ENCODE measurements at regions not wholly inside any gene's neighbourhood (a gene's known extent, or its start where the extent isn't known, plus 50 kb on each side); places are given as distances from the start of the nearest gene placed in this dataset.

- no peak for TF ChIP-seq EGR1 (IDR thresholded peaks at IDR 0.05)
- no peak for TF ChIP-seq USF1 (IDR thresholded peaks at IDR 0.05)
- TF ChIP-seq CREB1 (IDR thresholded peaks at IDR 0.05; ENCODE audit: low read depth): no peak
- no peak for TF ChIP-seq TCF12 (IDR thresholded peaks at IDR 0.05; ENCODE audit: low read depth)
- no peak for TF ChIP-seq FOXM1 (IDR thresholded peaks at IDR 0.05; ENCODE audit: borderline replicate concordance, low read depth)
- TF ChIP-seq REST (IDR thresholded peaks at IDR 0.05; ENCODE audit: low read depth): no peak
- TF ChIP-seq ZBTB7A (IDR thresholded peaks at IDR 0.05; ENCODE audit: low read depth): no peak
- no peak for TF ChIP-seq RAD21 (IDR thresholded peaks at IDR 0.05; ENCODE audit: low read depth)
- no peak for TF ChIP-seq NFIC (IDR thresholded peaks at IDR 0.05)
- no peak for TF ChIP-seq EP300 (IDR thresholded peaks at IDR 0.05; ENCODE audit: borderline replicate concordance)
- no peak for TF ChIP-seq CEBPB (IDR thresholded peaks at IDR 0.05)
- TF ChIP-seq MAX (IDR thresholded peaks at IDR 0.05): no peak
- no peak for TF ChIP-seq TAF1 (IDR thresholded peaks at IDR 0.05; ENCODE audit: low read depth)
- TF ChIP-seq TEAD4 (IDR thresholded peaks at IDR 0.05): no peak
- TF ChIP-seq YY1 (IDR thresholded peaks at IDR 0.05; ENCODE audit: low read depth): no peak
Observed at GRCh38 chr18:67001052-67001451, 397.2 kb upstream of the CDH19 start.

- TF ChIP-seq TCF12 (IDR thresholded peaks at IDR 0.05; ENCODE audit: low read depth) (no peak), CEBPB (IDR thresholded peaks at IDR 0.05) (no peak), REST (IDR thresholded peaks at IDR 0.05; ENCODE audit: low read depth) (no peak), NFIC (IDR thresholded peaks at IDR 0.05) (no peak), YY1 (IDR thresholded peaks at IDR 0.05; ENCODE audit: low read depth) (no peak), RAD21 (IDR thresholded peaks at IDR 0.05; ENCODE audit: low read depth) (no peak), EGR1 (IDR thresholded peaks at IDR 0.05) (no peak), ZBTB7A (IDR thresholded peaks at IDR 0.05; ENCODE audit: low read depth) (no peak), EP300 (IDR thresholded peaks at IDR 0.05; ENCODE audit: borderline replicate concordance) (no peak), USF1 (IDR thresholded peaks at IDR 0.05) (no peak), MAX (IDR thresholded peaks at IDR 0.05) (no peak), TAF1 (IDR thresholded peaks at IDR 0.05; ENCODE audit: low read depth) (no peak), TEAD4 (IDR thresholded peaks at IDR 0.05) (no peak)
Observed at GRCh38 chr18:66999003-66999402, 395.1 kb upstream of the CDH19 start.

GRCh38 chr18:66995270-66995669 lies 391.4 kb upstream of the CDH19 start:
- TF ChIP-seq FOXM1 (IDR thresholded peaks at IDR 0.05; ENCODE audit: borderline replicate concordance, low read depth): no peak
- no peak for TF ChIP-seq EGR1 (IDR thresholded peaks at IDR 0.05)
- no peak for TF ChIP-seq RAD21 (IDR thresholded peaks at IDR 0.05; ENCODE audit: low read depth)
- TF ChIP-seq CREB1 (IDR thresholded peaks at IDR 0.05; ENCODE audit: low read depth): no peak
- no peak for TF ChIP-seq USF1 (IDR thresholded peaks at IDR 0.05)
- no peak for TF ChIP-seq CEBPB (IDR thresholded peaks at IDR 0.05)
- no peak for TF ChIP-seq TAF1 (IDR thresholded peaks at IDR 0.05; ENCODE audit: low read depth)
- no peak for TF ChIP-seq REST (IDR thresholded peaks at IDR 0.05; ENCODE audit: low read depth)
- no peak for TF ChIP-seq TCF12 (IDR thresholded peaks at IDR 0.05; ENCODE audit: low read depth)
- no peak for TF ChIP-seq MAX (IDR thresholded peaks at IDR 0.05)
- no peak for TF ChIP-seq TEAD4 (IDR thresholded peaks at IDR 0.05)
- TF ChIP-seq NFIC (IDR thresholded peaks at IDR 0.05): no peak
- TF ChIP-seq ZBTB7A (IDR thresholded peaks at IDR 0.05; ENCODE audit: low read depth): no peak

GRCh38 chr18:66994790-66995189 lies 390.9 kb upstream of the CDH19 start:
- no peak for TF ChIP-seq FOXM1 (IDR thresholded peaks at IDR 0.05; ENCODE audit: borderline replicate concordance, low read depth)
- no peak for TF ChIP-seq MAX (IDR thresholded peaks at IDR 0.05)
